Hepatic stellate cell (primary cell): ENCODE measurements at regions not wholly inside any gene's neighbourhood (a gene's known extent, or its start where the extent isn't known, plus 50 kb on each side); places are given as distances from the start of the nearest gene placed in this dataset.
"Not testable (repeated sequence)": the region's sequence is repeated elsewhere in the genome, so short reads cannot be mapped to it uniquely, and the experiment has no call there.

Experiments
- DNase-seq: peaks from one replicate; pipeline ENCODE4 v3.0.0; 2011; ENCODE audit warnings: low spot score

DNA sequence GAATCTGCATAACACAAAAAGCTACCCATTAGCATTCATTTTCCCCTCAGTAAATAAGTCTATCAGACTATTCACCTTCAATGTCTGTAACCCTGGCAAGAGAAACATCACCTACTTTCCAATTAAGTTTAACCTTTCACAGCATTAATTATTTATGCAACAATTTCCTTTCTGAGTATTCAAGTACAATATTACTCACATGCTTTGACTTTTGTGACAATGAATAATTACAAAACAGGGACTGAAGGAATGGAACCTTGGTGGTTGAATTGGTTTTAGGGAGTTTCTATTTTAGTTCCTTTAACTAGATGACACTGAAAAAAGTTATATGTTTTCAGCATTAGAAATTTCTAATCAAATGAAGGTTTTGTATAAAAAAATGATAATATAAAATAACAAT lies 932.3 kb upstream of the EPHA5 start:
- no peak for DNase-seq

DNA sequence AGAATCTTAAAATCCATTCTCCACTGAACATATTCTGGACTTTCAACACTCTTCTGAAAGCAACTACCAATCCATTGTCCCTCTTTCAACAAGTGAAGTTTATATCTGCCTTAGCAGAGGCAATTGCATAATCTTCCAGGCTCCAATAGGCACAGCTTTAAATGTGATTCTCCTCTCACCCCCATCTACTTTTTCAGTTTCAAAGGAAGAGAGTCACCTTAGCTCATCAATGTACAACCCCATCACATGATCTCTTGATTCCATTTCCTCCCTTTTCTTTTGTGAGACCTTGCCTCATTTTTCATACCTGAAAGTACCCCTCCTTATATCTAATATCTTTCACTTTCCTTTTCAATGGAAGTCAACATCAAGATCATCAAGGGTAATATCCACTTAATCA lies 921.7 kb upstream of the EPHA5 start:
- DNase-seq: no peak

DNA sequence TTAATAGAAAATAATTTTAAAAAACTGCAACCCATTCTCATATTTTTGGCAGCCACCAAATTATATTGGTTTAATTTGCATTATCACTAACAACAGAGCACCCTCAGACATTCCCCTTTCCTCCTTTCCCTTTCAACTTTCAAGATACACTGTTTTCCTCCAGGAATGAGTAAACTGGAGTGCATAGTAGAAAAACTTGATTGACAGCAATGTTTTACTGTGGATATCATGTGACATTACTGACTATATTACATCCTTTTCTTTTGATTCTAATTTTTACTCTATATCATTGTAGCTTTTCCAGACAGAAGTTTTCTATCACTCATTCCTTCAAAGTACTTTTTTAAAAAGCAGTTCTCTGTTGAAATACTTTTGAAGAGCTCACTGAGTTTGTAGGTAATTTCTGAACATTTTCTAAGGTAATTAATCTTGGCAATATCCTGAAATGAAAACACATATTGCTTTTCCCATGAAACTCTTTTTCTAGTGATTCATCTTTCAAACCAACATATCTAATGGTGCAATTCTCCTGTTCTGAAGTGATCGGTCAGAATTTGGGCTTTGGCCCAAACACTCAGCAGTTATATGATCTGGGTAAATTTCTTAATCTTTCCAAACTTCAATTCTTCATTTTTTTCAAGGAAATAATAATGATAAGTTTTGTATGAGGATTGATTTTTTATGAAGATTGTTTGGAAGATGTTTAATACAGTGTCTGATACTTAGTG lies 920.4 kb upstream of the EPHA5 start:
- DNase-seq: no peak

DNA sequence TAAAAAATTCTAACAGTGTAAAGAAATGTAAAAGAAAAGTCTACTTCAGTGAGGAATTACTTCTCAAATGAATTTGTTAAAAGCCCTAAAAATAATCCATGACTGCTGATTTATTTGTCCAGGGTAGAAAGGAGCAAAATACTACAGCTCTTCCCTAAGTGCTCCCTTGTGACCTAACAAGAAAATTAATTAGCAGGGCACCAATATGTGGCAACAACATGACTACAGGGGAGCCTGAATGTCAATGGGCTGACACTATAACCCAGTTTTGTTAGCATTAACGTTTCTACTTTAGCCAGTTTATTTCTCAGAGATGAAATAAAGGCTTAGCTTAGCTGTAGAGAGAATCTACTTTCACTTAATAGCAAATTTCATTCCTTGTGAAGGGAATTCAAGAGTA lies 918.9 kb upstream of the EPHA5 start:
- DNase-seq: no peak

DNA sequence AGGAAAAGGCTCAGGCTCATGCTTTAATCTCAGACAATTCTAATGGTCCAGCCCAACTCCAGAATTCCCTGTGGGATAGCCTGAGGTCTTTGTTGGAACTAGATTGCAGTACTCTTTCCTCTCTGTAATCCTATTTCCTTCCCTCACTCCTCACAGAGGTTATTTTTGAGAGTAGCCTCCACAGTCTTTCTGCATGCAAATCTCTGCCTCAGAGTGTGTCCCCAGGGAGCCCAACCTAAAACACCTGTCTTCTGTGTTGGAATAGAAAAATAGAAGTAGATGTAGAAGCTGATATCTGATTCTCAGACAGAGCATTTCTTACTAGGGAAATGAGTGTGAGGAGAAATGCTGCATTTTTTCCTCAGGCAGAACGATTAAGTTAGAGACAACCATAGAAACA lies 915.5 kb upstream of the EPHA5 start:
- DNase-seq: no peak

DNA sequence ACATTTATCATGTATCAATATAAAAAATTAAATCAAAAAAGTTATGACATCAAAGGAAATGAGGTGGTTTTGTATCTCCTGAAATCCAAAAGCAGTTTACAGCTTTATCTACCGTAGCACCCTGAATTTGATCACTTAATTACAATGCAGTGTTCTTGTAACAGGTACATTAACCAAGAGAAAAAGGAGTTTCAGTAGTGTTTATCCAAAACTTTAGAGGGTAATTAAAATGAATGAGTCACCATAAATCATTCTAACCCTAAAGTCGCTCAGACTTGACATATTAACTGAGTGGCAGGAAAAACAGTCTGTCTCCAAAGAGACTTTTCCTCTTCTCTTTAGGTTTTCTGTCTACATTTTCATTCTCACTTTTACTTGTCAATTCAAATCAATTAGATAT lies 907.6 kb upstream of the EPHA5 start:
- DNase-seq: no peak

DNA sequence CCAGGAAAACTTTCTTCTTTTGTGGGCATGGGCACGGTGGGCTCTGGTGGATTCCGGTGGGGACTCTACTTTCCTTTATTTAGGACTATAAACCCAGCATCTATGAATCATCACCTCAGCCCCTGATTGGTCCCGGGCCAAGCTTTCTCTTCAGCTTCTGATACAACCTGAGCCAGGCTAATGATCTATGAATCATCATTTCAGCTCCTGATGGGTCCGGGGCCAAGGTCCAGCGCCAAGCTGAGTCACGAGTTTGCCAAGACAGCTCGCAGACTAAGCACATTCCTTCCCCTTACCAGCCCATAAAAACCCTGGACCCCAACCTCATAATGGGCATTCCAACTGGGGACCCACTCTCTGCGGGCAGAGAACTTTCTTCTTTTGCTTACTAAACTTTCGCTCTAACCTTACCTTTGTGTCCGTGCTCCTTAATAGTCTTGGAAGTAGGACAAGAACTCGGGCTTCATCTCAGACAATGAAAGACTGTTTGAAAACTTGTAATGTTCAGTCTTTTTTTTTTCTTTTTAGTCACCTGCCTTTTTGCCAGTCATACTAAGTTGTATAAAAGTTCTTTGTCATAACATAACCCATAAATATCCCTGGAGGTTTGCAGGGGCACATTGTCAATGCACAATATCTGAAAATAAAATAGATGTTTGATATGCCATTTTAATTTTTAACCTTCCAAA lies 904.9 kb upstream of the EPHA5 start:
- no peak for DNase-seq

DNA sequence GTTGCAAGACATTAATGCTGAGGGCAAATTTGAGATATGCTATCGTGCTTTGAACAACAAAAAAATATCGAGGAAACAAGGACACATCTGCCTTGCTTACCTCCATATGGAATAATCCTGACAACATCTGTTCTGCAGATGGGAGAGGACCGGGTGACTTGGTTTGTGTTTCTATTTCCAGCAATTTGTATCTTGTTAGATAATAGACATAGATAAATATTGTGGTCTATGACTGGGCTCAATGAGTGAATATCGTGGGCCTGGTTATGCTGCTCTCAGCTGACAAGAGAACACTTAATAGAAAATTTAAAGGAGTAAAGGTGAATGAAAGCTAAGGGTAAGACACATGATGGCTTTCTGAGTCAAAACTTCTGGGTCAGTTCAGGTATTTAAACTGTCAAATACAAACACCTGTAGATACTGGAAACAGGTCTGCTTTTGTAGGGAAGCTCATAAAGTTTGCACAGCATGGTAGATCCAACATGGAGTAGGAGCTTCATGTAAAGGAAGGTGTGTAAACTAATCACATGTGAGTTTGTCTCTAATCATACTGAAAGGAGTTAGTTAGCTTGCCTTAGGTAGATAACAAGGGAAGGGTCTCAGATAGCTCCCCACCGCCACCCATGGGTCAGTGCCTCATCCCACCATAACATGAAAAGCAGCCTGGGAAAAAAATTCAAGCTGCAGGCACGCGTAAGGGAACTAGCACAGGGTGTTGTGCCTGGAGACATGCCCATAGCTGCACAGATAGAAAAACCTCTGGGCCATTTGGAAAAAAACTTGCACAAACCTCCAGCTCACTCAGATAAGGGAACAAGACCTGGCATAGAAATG lies 904.1 kb upstream of the EPHA5 start:
- no peak for DNase-seq

DNA sequence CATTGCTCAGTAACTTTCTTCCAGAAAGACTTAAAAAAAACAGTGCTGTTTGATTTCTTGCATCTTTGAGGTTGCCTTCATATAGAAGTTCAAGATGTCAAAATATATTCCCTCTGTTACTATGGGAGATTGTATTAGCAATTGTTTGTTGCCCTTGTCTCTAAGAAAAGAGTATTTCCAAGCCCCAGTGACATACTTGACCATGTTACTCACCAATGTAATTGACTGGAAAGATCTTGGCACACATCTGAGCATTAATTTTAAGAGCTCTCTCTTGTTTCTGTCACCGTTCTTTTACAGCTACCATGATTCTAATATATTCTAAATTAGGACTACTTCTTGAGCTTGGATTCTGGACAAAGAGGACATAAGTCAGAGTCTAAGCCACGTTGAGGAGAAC lies 902.7 kb upstream of the EPHA5 start:
- no peak for DNase-seq

DNA sequence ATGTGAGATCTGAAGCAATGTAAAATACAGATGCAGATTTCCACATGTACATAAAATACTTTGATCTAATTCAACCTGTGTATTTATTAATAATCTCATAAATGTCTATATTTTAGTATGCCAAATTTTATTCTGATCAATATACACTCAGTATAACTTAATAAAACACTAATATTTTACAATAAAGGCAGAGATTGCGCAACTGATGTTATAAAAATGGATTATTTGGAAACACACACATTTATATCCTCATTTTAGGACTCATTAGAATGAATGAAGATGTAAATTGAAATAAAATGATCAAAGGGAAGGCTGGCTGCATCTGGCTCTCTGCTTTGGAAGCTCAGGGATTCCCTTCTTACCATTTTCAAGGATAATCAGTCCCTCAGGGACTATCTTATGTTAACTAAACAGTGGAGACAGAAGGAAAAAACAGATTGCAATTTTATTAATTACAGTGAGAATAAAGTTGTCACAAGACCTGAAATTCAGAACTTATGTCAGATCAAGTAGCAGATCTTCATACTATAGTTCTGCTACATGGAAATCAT lies 900.9 kb upstream of the EPHA5 start:
- no peak for DNase-seq

DNA sequence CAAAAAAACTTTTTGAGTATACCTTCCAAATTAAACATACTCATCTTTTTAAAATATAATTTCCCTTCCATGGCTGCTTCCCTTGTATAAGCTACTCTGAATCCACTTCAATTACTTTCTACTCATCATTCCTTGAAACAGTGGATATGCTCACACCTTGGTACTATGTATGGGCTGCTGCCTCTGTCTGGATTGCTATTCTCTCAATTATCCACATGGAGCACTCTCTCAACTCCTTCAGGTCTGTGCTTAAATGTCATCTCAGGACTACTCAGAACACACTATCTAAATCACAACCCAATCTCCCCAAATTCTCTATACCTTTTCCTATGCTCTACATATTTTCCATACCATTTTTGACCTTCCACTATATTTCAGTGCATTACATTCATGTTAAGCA lies 898.9 kb upstream of the EPHA5 start:
- DNase-seq: no peak

DNA sequence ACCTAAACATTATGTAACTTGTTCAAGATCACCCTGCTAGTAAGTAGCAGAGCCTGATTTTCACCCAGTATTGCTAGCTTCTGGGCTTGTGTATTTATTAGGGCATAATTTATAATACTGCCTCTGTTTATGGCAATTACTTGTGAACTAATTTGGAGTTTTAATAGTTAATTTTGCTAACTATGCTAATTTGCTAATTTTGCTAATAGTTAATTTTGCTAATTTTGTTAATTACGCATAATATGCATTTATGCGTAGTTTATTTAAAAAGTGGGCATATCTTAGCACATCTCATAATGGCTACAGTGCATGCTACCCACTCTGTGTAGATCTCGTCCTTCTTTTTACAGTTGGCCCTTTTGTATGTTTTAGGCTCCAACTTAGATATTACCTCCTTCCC lies 898.1 kb upstream of the EPHA5 start:
- DNase-seq: no peak

DNA sequence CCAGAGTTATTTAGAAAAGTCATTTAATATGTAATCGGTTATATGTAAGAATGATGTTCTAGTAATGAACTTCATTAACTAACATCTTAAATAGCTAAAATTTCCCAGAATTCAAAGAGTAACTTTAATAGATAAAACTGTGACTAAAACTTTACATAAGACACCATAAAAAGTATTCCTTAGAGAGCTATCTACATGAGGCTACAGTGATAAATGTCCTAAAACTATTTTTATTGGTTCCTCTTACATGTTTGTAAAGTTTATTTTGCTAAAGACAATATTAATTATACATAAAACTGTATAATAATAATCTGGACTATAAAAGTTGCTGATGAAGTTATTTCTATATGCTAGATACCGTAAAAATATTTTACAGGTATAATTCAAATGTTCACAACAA lies 897.7 kb upstream of the EPHA5 start:
- DNase-seq: no peak

DNA sequence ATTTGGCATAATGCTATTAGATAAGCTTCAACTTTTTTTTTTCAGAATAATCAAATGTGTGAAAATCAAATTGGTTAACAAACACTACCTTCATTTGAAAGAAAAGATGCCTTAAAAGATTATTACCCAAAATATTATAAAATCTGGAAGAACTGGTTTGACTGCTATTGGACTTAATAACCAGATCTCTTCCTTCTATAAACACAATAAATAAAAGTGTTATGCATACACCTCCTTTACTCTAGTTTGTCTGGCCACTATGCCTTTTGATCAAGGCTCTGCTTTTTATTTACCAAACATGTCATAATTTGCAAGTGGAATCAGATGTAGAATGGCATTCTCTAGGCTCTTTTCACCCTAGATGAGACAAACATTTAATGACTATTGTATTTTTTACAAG lies 897.3 kb upstream of the EPHA5 start:
- no peak for DNase-seq

DNA sequence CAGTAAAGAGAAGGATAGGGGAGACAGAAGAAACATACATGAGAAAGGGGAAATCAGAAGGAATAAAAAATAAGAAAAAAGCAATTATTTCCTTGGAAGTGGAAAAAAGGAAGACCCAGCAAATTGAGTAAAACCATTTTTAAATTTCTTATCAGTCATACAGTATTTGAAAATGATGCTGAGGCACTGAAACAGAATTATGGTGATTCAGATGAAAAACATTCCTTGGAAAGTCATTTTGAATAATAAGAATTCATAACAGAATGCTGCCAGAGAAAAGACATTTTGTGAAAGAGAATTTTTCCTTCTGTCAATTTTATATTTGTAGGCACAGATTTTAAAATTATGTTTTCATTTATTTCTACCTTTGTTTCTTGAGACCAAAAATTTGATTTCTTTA lies 895.5 kb upstream of the EPHA5 start:
- DNase-seq: no peak

DNA sequence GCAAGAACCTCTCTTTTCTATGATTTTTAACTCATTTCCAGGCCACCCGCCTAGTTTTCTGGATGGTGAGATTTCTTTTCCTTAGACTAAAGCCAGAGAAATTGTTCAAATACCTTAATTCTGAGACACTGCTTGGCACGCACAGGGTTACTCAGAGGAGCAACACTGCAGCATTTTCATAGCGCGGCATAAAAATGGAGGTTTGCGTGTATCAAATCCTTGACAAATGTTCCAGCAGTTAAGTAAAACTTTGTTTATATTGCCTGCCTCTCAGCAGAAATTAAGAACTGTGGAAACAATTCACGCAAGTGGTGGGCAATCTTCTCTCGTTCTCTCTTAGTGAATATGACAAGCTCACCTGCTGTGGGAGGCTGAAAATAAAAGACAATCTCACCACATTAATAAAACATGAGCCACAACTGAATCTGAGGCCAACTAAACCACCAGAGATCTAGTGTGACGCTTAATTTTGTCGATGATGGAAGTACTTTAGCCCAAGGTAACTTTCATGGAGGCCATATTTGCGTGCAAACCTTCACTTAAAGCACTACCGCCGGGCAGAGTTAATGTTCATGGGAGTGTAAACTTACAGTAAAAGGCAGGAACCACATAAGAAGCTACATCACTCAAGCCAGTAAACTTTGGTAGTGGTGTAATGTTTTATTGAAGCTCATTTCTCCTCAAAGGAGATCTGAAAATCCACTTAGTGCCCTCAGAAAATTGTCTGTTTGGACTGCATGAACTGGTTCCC lies 894.8 kb upstream of the EPHA5 start:
- no peak for DNase-seq

DNA sequence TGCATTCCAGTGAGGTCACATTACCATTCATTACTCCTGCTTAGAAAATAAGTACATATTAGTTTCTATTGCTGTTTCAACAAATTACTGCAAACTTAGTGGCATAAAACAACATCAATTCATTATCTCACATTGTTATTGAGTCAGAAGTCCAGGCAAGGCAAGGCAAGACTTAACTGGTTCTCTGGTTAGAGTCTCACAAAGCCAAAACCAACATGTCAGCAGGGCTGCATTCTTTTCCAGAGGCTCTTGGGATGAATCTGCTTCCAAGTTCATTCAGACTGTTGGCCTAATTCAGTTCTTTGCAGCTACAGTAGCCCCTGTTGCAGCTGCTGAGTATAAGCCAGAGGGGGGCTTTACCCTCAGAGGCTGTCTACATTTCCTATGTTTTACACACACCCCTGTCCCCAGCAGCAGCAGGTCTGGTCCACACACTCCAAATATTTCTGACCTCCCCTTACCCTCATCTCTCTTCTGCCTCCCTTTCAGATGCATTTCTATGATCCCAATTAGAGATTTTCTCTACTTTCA lies 892.1 kb upstream of the EPHA5 start:
- DNase-seq: no peak

DNA sequence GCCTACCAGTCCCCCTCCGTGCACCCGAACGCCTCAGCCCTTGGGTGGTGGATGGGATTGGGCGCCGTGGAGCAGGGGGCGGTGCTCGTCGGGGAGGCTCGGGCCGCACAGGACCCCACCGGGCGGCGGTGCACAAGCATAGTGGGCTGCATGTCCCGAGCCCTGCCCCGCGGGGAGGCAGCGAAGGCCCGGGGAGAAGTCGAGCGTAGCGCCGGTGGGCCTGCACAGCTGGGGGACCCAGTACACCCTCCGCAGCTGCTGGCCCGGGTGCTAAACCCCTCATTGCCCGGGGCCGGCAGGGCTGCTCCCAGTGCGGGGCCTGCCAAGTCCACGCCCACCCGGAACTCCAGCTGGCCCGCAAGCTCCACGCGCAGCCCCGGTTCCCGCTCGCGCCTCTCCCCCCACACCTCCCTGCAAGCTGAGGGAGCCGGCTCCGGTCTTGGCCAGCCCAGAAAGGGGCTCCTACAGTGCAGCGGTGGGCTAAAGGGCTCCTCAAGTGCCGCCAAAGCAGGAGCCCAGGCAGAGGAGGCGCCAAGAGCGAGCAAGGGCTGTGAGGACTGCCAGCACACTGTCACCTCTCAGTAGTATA lies 891.3 kb upstream of the EPHA5 start:
- DNase-seq: not testable (repeated sequence)

DNA sequence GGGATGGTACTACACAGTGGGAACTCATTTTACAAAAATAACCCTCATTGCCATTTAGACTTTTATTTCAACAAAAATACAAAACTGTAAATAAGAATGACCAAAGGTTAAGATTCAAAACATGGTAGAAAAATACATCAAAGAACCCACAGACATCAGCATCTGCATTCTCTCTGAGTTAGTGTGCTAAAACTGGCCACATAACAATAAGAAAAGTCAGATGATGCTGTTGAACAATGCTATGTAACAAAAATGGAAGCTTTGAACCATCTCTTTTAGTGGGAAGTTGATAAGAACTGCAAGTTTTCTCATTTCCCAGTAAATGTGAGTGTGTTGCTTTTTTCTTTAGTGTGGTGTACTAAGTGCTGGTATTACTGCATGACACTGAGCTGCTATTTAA lies 888.4 kb upstream of the EPHA5 start:
- DNase-seq: no peak

DNA sequence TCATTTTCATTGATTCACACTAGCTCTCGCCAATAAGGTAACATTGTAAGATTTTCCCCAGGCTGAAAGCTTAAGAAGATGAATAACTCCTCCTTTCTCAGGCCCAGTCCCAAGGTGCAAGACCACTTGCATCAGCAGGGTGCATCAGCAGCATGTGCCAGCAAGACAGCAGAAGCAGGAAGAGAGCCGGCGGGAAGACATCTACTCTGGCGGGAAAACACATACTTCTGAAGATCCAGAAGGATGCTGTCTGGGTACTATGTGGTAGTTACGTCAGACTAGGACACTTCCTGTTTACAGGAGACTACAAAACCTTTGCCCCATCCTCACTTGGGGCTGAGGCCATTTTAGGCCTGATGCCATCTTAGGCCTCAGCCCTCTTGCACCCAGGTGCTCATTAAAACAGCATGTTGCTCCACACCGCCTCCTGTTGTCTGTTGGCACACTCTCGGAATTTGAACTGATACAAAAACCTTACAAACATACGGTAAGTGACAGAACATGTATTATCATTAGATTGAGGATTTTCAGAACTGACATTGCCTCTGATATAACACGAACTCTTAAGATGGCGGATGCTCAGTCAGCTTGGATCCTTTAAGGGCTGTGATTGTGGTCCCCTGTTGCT lies 886.5 kb upstream of the EPHA5 start:
- DNase-seq: no peak

DNA sequence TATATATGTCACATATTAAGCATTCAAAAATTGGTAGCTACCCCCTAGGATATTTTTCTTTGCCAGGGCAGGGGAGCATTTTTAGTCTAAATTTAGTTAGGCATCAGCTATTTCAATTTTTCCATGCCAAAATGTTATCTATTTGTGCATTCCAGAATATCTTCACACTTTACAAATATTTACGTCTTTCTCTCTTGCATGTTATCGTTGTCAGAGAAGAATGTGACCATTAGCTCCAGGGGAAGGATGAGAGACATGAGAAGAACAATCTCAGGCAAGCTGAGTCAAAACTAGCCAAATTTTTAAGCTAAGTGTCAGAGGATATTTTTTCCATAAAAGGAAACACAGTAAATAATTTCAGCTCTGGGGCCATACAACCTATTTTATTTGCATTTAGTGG lies 885.0 kb upstream of the EPHA5 start:
- DNase-seq: no peak
